Parathyroid adenoma (tissue), 2 donors: ENCODE measurements at regions not wholly inside any gene's neighbourhood (a gene's known extent, or its start where the extent isn't known, plus 50 kb on each side); places are given as distances from the start of the nearest gene placed in this dataset.

ENCODE experiments used
- H2AFZ ChIP-seq: fragments of 300-600 bp; sonication (generic); one replicate; pipeline ENCODE4 v1.7.0; 2017; ENCODE audit warnings: antibody characterized with exemption, mild to moderate bottlenecking
- H3K27ac ChIP-seq: fragments of 300-600 bp; sonication (generic); one replicate; pipeline ENCODE4 v1.7.0; 2017
- H3K27me3 ChIP-seq: fragments of 300-600 bp; sonication (generic); one replicate; pipeline ENCODE4 v1.7.0; 2017; ENCODE audit warnings: low read length; ENCODE audit not compliant: control insufficient read depth, insufficient read depth
- H3K36me3 ChIP-seq: fragments of 300-600 bp; sonication (generic); one replicate; pipeline ENCODE4 v1.7.0; 2017; ENCODE audit warnings: low read length; ENCODE audit not compliant: control insufficient read depth, insufficient read depth
- H3K4me1 ChIP-seq: fragments of 300-600 bp; sonication (generic); one replicate; pipeline ENCODE4 v1.7.0; 2017; ENCODE audit warnings: control low read depth
- H3K4me2 ChIP-seq: fragments of 300-600 bp; sonication (generic); one replicate; pipeline ENCODE4 v1.7.0; 2017; ENCODE audit warnings: low read length
- H3K4me3 ChIP-seq: fragments of 300-600 bp; sonication (generic); one replicate; pipeline ENCODE4 v1.7.0; 2017; ENCODE audit warnings: low read depth, low read length
- H3K79me2 ChIP-seq: fragments of 300-600 bp; sonication (generic); one replicate; pipeline ENCODE4 v1.7.0; 2017; ENCODE audit warnings: control low read depth
- H3K9ac ChIP-seq: fragments of 300-600 bp; sonication (generic); one replicate; pipeline ENCODE4 v1.7.0; 2017; ENCODE audit warnings: mild to moderate bottlenecking
- H3K9me3 ChIP-seq: fragments of 300-600 bp; sonication (generic); one replicate; pipeline ENCODE4 v1.7.0; 2017; ENCODE audit warnings: low read length; ENCODE audit not compliant: control insufficient read depth
- TF ChIP-seq, protein P1 (sequence below): fragments of 300-600 bp; sonication (generic); IDR thresholded peaks from one replicate; pipeline ENCODE4 v1.7.0; 2017; ENCODE audit warnings: antibody characterized with exemption, mild to moderate bottlenecking
- donor health status: primary hyperparathyroidism.

DNA sequence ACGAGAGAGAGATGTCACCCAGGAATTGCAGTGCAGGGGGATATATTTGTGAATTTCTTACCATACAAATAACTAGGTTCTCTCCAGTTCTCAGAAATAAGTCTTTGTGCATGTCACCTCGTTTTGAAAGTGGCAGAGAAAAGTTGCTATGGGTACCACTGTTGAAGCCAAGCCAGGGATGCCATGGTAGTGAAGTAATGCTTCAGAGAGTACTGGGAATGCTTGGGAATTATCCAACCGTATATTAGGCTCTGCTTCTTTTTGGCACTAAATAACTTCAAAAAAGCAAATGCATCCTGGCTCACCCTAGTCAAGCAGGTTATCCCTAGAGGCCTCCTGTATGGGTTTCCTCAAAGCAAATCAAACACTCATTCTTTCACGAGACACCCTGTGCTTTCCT lies 50.7 kb upstream of the DDX18 start:
- TF ChIP-seq, protein P1, sequence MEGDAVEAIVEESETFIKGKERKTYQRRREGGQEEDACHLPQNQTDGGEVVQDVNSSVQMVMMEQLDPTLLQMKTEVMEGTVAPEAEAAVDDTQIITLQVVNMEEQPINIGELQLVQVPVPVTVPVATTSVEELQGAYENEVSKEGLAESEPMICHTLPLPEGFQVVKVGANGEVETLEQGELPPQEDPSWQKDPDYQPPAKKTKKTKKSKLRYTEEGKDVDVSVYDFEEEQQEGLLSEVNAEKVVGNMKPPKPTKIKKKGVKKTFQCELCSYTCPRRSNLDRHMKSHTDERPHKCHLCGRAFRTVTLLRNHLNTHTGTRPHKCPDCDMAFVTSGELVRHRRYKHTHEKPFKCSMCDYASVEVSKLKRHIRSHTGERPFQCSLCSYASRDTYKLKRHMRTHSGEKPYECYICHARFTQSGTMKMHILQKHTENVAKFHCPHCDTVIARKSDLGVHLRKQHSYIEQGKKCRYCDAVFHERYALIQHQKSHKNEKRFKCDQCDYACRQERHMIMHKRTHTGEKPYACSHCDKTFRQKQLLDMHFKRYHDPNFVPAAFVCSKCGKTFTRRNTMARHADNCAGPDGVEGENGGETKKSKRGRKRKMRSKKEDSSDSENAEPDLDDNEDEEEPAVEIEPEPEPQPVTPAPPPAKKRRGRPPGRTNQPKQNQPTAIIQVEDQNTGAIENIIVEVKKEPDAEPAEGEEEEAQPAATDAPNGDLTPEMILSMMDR: no peak
- Histone ChIP-seq H3K79me2 (no peaks in the 10 kb centered on the region), H3K27ac (no peak overlapping the region), H3K4me1 (no peaks in the 10 kb centered on the region), H3K36me3 (no peaks in the 10 kb centered on the region), H3K9me3 (no peaks in the 10 kb centered on the region), H3K27me3 (no peaks in the 10 kb centered on the region), H2AFZ (no peak overlapping the region), H3K4me2 (no peak overlapping the region), H3K9ac (no peak overlapping the region), H3K4me3 (no peak overlapping the region)
